ENCODE measurements at regions not wholly inside any gene's neighbourhood (a gene's known extent, or its start where the extent isn't known, plus 50 kb on each side); places are given as distances from the start of the nearest gene placed in this dataset.

- TF ChIP-seq TEAD4 (IDR thresholded peaks at IDR 0.05) (no peak), MAX (IDR thresholded peaks at IDR 0.05) (no peak), YY1 (IDR thresholded peaks at IDR 0.05; ENCODE audit: low read depth) (no peak), CREB1 (IDR thresholded peaks at IDR 0.05; ENCODE audit: low read depth) (no peak)
These were observed 75.9 kb upstream of the ATF7IP start for GRCh38 chr12:14289601-14290000.

GRCh38 chr12:14290951-14291350 is 74.5 kb upstream of the ATF7IP start:
- TF ChIP-seq TAF1 (IDR thresholded peaks at IDR 0.05; ENCODE audit: low read depth) (no peak), TEAD4 (IDR thresholded peaks at IDR 0.05) (no peak), FOXM1 (IDR thresholded peaks at IDR 0.05; ENCODE audit: borderline replicate concordance, low read depth) (no peak), EP300 (IDR thresholded peaks at IDR 0.05; ENCODE audit: borderline replicate concordance) (no peak), MAX (IDR thresholded peaks at IDR 0.05) (no peak), EGR1 (IDR thresholded peaks at IDR 0.05) (no peak), NFIC (IDR thresholded peaks at IDR 0.05) (no peak), CREB1 (IDR thresholded peaks at IDR 0.05; ENCODE audit: low read depth) (no peak)

DNA sequence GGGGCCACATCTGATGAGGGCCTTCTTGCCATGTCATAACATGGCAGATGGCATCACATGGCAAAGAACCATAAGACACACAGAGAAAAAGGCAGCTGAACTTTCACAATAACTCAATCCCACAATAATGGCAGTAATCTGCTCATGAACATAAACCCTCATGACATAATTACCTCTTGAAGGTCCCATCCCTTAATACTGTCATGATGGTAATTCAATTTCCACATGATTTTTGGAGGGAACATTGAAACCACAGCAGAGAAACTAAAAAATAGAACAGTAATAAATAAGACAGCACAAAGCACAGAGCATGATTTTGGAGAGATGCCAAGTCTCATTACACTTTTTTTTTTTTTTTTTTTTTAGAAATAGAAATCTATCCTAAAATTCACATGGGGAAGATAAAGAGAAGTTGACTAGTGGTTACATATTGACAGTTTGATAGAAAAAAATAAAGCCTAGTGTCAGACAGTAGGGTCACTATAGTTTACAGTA is 61.8 kb upstream of the ATF7IP start:
- TF ChIP-seq ZBTB7A (IDR thresholded peaks at IDR 0.05; ENCODE audit: low read depth): no peak
- TF ChIP-seq TCF12 (IDR thresholded peaks at IDR 0.05; ENCODE audit: low read depth): no peak
- no peak for TF ChIP-seq EGR1 (IDR thresholded peaks at IDR 0.05)

DNA sequence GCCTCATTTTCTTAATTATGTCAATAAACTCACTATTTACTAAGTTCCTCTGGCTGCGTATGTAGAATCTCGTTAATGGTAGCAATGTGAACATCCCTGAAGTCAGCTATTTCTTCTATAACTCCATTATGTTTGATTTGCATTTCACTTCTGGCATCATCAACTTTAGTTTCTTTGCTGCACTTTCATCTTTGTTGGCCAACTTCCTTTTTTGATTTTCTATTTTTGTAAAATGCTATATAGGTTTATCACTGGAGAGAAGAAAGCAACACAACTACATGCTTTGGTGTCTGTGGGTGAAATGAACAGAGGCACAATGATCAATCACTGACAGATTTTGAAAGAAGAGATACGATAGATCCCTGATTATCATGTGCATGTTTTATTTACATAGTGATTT is 58.5 kb upstream of the ATF7IP start:
- TF ChIP-seq FOXM1 (IDR thresholded peaks at IDR 0.05; ENCODE audit: borderline replicate concordance, low read depth) (no peak), ZBTB7A (IDR thresholded peaks at IDR 0.05; ENCODE audit: low read depth) (no peak), CREB1 (IDR thresholded peaks at IDR 0.05; ENCODE audit: low read depth) (no peak), MAX (IDR thresholded peaks at IDR 0.05) (no peak), EP300 (IDR thresholded peaks at IDR 0.05; ENCODE audit: borderline replicate concordance) (no peak), TCF12 (IDR thresholded peaks at IDR 0.05; ENCODE audit: low read depth) (no peak), RAD21 (IDR thresholded peaks at IDR 0.05; ENCODE audit: low read depth) (no peak), YY1 (IDR thresholded peaks at IDR 0.05; ENCODE audit: low read depth) (no peak), TEAD4 (IDR thresholded peaks at IDR 0.05) (no peak), TAF1 (IDR thresholded peaks at IDR 0.05; ENCODE audit: low read depth) (no peak), CEBPB (IDR thresholded peaks at IDR 0.05) (no peak), USF1 (IDR thresholded peaks at IDR 0.05) (no peak), NFIC (IDR thresholded peaks at IDR 0.05) (no peak), EGR1 (IDR thresholded peaks at IDR 0.05) (no peak)
- TF ChIP-seq, protein P1, sequence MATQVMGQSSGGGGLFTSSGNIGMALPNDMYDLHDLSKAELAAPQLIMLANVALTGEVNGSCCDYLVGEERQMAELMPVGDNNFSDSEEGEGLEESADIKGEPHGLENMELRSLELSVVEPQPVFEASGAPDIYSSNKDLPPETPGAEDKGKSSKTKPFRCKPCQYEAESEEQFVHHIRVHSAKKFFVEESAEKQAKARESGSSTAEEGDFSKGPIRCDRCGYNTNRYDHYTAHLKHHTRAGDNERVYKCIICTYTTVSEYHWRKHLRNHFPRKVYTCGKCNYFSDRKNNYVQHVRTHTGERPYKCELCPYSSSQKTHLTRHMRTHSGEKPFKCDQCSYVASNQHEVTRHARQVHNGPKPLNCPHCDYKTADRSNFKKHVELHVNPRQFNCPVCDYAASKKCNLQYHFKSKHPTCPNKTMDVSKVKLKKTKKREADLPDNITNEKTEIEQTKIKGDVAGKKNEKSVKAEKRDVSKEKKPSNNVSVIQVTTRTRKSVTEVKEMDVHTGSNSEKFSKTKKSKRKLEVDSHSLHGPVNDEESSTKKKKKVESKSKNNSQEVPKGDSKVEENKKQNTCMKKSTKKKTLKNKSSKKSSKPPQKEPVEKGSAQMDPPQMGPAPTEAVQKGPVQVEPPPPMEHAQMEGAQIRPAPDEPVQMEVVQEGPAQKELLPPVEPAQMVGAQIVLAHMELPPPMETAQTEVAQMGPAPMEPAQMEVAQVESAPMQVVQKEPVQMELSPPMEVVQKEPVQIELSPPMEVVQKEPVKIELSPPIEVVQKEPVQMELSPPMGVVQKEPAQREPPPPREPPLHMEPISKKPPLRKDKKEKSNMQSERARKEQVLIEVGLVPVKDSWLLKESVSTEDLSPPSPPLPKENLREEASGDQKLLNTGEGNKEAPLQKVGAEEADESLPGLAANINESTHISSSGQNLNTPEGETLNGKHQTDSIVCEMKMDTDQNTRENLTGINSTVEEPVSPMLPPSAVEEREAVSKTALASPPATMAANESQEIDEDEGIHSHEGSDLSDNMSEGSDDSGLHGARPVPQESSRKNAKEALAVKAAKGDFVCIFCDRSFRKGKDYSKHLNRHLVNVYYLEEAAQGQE (IDR thresholded peaks at IDR 0.05; ENCODE audit: low read depth): no peak

- TF ChIP-seq EGR1 (IDR thresholded peaks at IDR 0.05): no peak
- TF ChIP-seq, protein P1 (IDR thresholded peaks at IDR 0.05; ENCODE audit: low read depth): no peak
- no peak for TF ChIP-seq TAF1 (IDR thresholded peaks at IDR 0.05; ENCODE audit: low read depth)
- no peak for TF ChIP-seq CEBPB (IDR thresholded peaks at IDR 0.05)
- TF ChIP-seq NFIC (IDR thresholded peaks at IDR 0.05): no peak
- TF ChIP-seq MAX (IDR thresholded peaks at IDR 0.05): no peak
- no peak for TF ChIP-seq YY1 (IDR thresholded peaks at IDR 0.05; ENCODE audit: low read depth)
- TF ChIP-seq FOXM1 (IDR thresholded peaks at IDR 0.05; ENCODE audit: borderline replicate concordance, low read depth): no peak
- no peak for TF ChIP-seq ZBTB7A (IDR thresholded peaks at IDR 0.05; ENCODE audit: low read depth)
- TF ChIP-seq TCF12 (IDR thresholded peaks at IDR 0.05; ENCODE audit: low read depth): no peak
- TF ChIP-seq USF1 (IDR thresholded peaks at IDR 0.05): no peak
- no peak for TF ChIP-seq CREB1 (IDR thresholded peaks at IDR 0.05; ENCODE audit: low read depth)
- no peak for TF ChIP-seq TEAD4 (IDR thresholded peaks at IDR 0.05)
These were observed 57.0 kb upstream of the ATF7IP start for GRCh38 chr12:14308516-14308915.

DNA sequence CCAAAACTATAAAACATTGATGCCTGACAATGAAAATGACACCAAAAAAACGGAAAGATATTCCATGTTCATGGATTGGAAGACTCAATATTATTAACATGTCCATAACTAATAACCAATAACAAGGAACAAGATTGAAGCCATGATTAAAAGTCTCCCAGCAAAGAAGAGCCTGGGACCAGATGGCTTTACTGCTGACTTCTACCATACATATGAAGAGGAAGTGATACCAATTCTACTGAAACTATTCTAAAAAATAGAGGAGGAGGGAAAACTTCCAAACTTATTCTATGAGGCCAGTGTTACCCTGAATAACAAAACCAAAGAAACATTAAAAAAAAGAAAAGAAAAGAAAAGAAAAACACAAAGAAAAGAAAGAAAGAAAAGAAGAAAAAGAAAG is 54.6 kb upstream of the ATF7IP start:
- no peak for TF ChIP-seq NFIC (IDR thresholded peaks at IDR 0.05)
- TF ChIP-seq EGR1 (IDR thresholded peaks at IDR 0.05): no peak
- no peak for TF ChIP-seq RAD21 (IDR thresholded peaks at IDR 0.05; ENCODE audit: low read depth)
- no peak for TF ChIP-seq MAX (IDR thresholded peaks at IDR 0.05)
- TF ChIP-seq YY1 (IDR thresholded peaks at IDR 0.05; ENCODE audit: low read depth): no peak
- no peak for TF ChIP-seq TAF1 (IDR thresholded peaks at IDR 0.05; ENCODE audit: low read depth)
- no peak for TF ChIP-seq TEAD4 (IDR thresholded peaks at IDR 0.05)

Measured in Ishikawa (cell line).